ENCODE measurements at regions not wholly inside any gene's neighbourhood (a gene's known extent, or its start where the extent isn't known, plus 50 kb on each side); places are given as distances from the start of the nearest gene placed in this dataset.
A peak's percentile ranks its signal among the peaks of the same experiment; 100 is the strongest.

- H3K27ac ChIP-seq = no peak overlapping the region
- no peak overlapping the region for H3K9ac ChIP-seq
- no peak overlapping the region for H3K4me3 ChIP-seq (IDR thresholded peaks at IDR 0.05; ENCODE audit: insufficient read depth, low read depth, low read length)
- no peaks in the 10 kb centered on the region for H3K36me3 ChIP-seq (ENCODE audit: insufficient read depth)
- no peak overlapping the region for H2AFZ ChIP-seq (ENCODE audit: low read depth)
- H3K27me3 ChIP-seq (ENCODE audit: insufficient read depth, low read depth) = peaks cover 10% of the 10 kb centered on the region; the same call in 1 of the 2 replicates
- TF ChIP-seq CTCF (conservative IDR thresholded peaks at IDR 0.05; ENCODE audit: low read depth, low read length) = no peak
- H3K4me1 ChIP-seq (ENCODE audit: low read depth, poor library complexity, severe bottlenecking) = peaks cover 12% of the 10 kb centered on the region
- no peaks in the 10 kb centered on the region for H3K79me2 ChIP-seq (ENCODE audit: insufficient read depth, low read depth)
- no peaks in the 10 kb centered on the region for H4K20me1 ChIP-seq (ENCODE audit: insufficient read depth)
- 0 out of 2 replicates have a peak overlapping the region, but pooled peaks have one; percentile 25 for H3K4me2 ChIP-seq
These were observed 339.9 kb upstream of the RBMS3 start for GRCh38 chr3:28940994-28941393.

GRCh38 chr3:28947061-28947460, 333.8 kb upstream of the RBMS3 start:
- TF ChIP-seq CTCF (conservative IDR thresholded peaks at IDR 0.05; ENCODE audit: low read depth, low read length) = no peak
- H3K27ac ChIP-seq = no peak overlapping the region
- H3K27me3 ChIP-seq (ENCODE audit: insufficient read depth, low read depth) = no peaks in the 10 kb centered on the region; the same call in 1 of the 2 replicates
- H2AFZ ChIP-seq (ENCODE audit: low read depth) = no peak overlapping the region
- H4K20me1 ChIP-seq (ENCODE audit: insufficient read depth) = no peaks in the 10 kb centered on the region
- no peak overlapping the region for H3K9ac ChIP-seq
- no peak overlapping the region for H3K4me2 ChIP-seq
- no peak overlapping the region for H3K4me3 ChIP-seq (IDR thresholded peaks at IDR 0.05; ENCODE audit: insufficient read depth, low read depth, low read length)
- H3K36me3 ChIP-seq (ENCODE audit: insufficient read depth) = no peaks in the 10 kb centered on the region
- no peaks in the 10 kb centered on the region for H3K4me1 ChIP-seq (ENCODE audit: low read depth, poor library complexity, severe bottlenecking)
- H3K79me2 ChIP-seq (ENCODE audit: insufficient read depth, low read depth) = no peaks in the 10 kb centered on the region

- H3K9ac ChIP-seq = no peak overlapping the region
- H3K79me2 ChIP-seq (ENCODE audit: insufficient read depth, low read depth) = no peaks in the 10 kb centered on the region
- no peak for TF ChIP-seq CTCF (conservative IDR thresholded peaks at IDR 0.05; ENCODE audit: low read depth, low read length)
- H2AFZ ChIP-seq (ENCODE audit: low read depth) = no peak overlapping the region
- no peak overlapping the region for H3K4me3 ChIP-seq (IDR thresholded peaks at IDR 0.05; ENCODE audit: insufficient read depth, low read depth, low read length)
- no peak overlapping the region for H3K4me2 ChIP-seq
- H3K36me3 ChIP-seq (ENCODE audit: insufficient read depth) = no peaks in the 10 kb centered on the region
- H3K4me1 ChIP-seq (ENCODE audit: low read depth, poor library complexity, severe bottlenecking) = no peaks in the 10 kb centered on the region
- H3K27me3 ChIP-seq (ENCODE audit: insufficient read depth, low read depth) = no peaks in the 10 kb centered on the region; the same call in 1 of the 2 replicates
- no peaks in the 10 kb centered on the region for H4K20me1 ChIP-seq (ENCODE audit: insufficient read depth)
- no peak overlapping the region for H3K27ac ChIP-seq
These were observed 333.1 kb upstream of the RBMS3 start for GRCh38 chr3:28947751-28948150.

GRCh38 chr3:28948685-28949084, 332.2 kb upstream of the RBMS3 start:
- no peak overlapping the region for H3K27ac ChIP-seq
- H3K36me3 ChIP-seq (ENCODE audit: insufficient read depth) = no peaks in the 10 kb centered on the region
- H2AFZ ChIP-seq (ENCODE audit: low read depth) = no peak overlapping the region
- no peak overlapping the region for H3K4me3 ChIP-seq (IDR thresholded peaks at IDR 0.05; ENCODE audit: insufficient read depth, low read depth, low read length)
- H3K79me2 ChIP-seq (ENCODE audit: insufficient read depth, low read depth) = no peaks in the 10 kb centered on the region
- H4K20me1 ChIP-seq (ENCODE audit: insufficient read depth) = no peaks in the 10 kb centered on the region
- H3K9ac ChIP-seq = no peak overlapping the region
- no peaks in the 10 kb centered on the region; the same call in 1 of the 2 replicates for H3K27me3 ChIP-seq (ENCODE audit: insufficient read depth, low read depth)
- H3K4me2 ChIP-seq = no peak overlapping the region
- no peak for TF ChIP-seq CTCF (conservative IDR thresholded peaks at IDR 0.05; ENCODE audit: low read depth, low read length)
- no peaks in the 10 kb centered on the region for H3K4me1 ChIP-seq (ENCODE audit: low read depth, poor library complexity, severe bottlenecking)
